ENCODE measurements at regions not wholly inside any gene's neighbourhood (a gene's known extent, or its start where the extent isn't known, plus 50 kb on each side); places are given as distances from the start of the nearest gene placed in this dataset.
"Not testable (repeated sequence)": the region's sequence is repeated elsewhere in the genome, so short reads cannot be mapped to it uniquely, and the experiment has no call there.

- peak; percentile 37 for DNase-seq (ENCODE audit: low read depth)
Measured at GRCh38 chrX:40887476-40887875, 152.1 kb upstream of the MED14 start.

GRCh38 chrX:40891798-40892197 is 156.5 kb upstream of the MED14 start:
- no peak for DNase-seq (ENCODE audit: low read depth)

- DNase-seq (ENCODE audit: low read depth) = no peak
Measured at GRCh38 chrX:40893251-40893910, 158.0 kb upstream of the MED14 start.

GRCh38 chrX:40895246-40895645 is 159.9 kb upstream of the MED14 start:
- no peak for DNase-seq (ENCODE audit: low read depth)

GRCh38 chrX:40897718-40898270 is 162.5 kb upstream of the MED14 start:
- no peak for DNase-seq (ENCODE audit: low read depth)

- not testable (repeated sequence) for DNase-seq (ENCODE audit: low read depth)
Measured at GRCh38 chrX:40904739-40905138, 169.4 kb upstream of the MED14 start.

GRCh38 chrX:40908026-40908425 is 172.7 kb upstream of the MED14 start:
- DNase-seq (ENCODE audit: low read depth) = no peak

- no peak for DNase-seq (ENCODE audit: low read depth)
Measured at GRCh38 chrX:40908857-40909475, 173.6 kb upstream of the MED14 start.

GRCh38 chrX:40912166-40912565 is 173.1 kb upstream of the USP9X start:
- DNase-seq (ENCODE audit: low read depth) = no peak

GRCh38 chrX:40912576-40912975 is 172.7 kb upstream of the USP9X start:
- DNase-seq (ENCODE audit: low read depth) = no peak

GRCh38 chrX:40920351-40920750 is 164.9 kb upstream of the USP9X start:
- no peak for DNase-seq (ENCODE audit: low read depth)

- DNase-seq (ENCODE audit: low read depth) = no peak
Measured at GRCh38 chrX:40922307-40922706, 162.9 kb upstream of the USP9X start.

- DNase-seq (ENCODE audit: low read depth) = not testable (repeated sequence)
Measured at GRCh38 chrX:40926739-40927427, 158.4 kb upstream of the USP9X start.

- no peak for DNase-seq (ENCODE audit: low read depth)
Measured at GRCh38 chrX:40928076-40928475, 157.2 kb upstream of the USP9X start.

- DNase-seq (ENCODE audit: low read depth) = no peak
Measured at GRCh38 chrX:40931921-40932320, 153.3 kb upstream of the USP9X start.

GRCh38 chrX:40933132-40933705 is 152.0 kb upstream of the USP9X start:
- DNase-seq (ENCODE audit: low read depth) = no peak

GRCh38 chrX:40933706-40934425 is 151.4 kb upstream of the USP9X start:
- DNase-seq (ENCODE audit: low read depth) = peak; percentile 56

GRCh38 chrX:40936827-40937226 is 148.4 kb upstream of the USP9X start:
- DNase-seq (ENCODE audit: low read depth) = no peak

- no peak for DNase-seq (ENCODE audit: low read depth)
Measured at GRCh38 chrX:40938423-40938822, 146.8 kb upstream of the USP9X start.

GRCh38 chrX:40943093-40943641 is 142.1 kb upstream of the USP9X start:
- DNase-seq (ENCODE audit: low read depth) = no peak

GRCh38 chrX:40945361-40945713 is 139.9 kb upstream of the USP9X start:
- DNase-seq (ENCODE audit: low read depth) = no peak

GRCh38 chrX:40947276-40947675 is 138.0 kb upstream of the USP9X start:
- DNase-seq (ENCODE audit: low read depth) = no peak

Data from GM04503 (cell line).